Neural cell (in vitro differentiated cells): ENCODE measurements at regions not wholly inside any gene's neighbourhood (a gene's known extent, or its start where the extent isn't known, plus 50 kb on each side); places are given as distances from the start of the nearest gene placed in this dataset.

Experiments
- H2AFZ ChIP-seq: fragments of 200-600, 300-800 bp; sonication (generic), shearing (Covaris generic); 2 replicates; pipeline ENCODE4 v1.6.0; 2014; ENCODE audit warnings: low read depth, mild to moderate bottlenecking, antibody characterized with exemption, low read length, moderate library complexity
- H3F3A ChIP-seq: fragments of 200-600 bp; shearing (Covaris generic); 2 replicates; pipeline ENCODE4 v1.6.1; 2016; ENCODE audit warnings: mild to moderate bottlenecking, moderate library complexity, mixed read lengths, antibody characterized with exemption, low read length; ENCODE audit not compliant: insufficient read depth, poor library complexity, severe bottlenecking
- H3K27ac ChIP-seq: fragments of 200-600, 300-800 bp; sonication (generic), shearing (Covaris generic); 2 replicates; pipeline ENCODE4 v1.5.1; 2014; ENCODE audit warnings: mild to moderate bottlenecking, low read length, moderate library complexity
- H3K27me3 ChIP-seq: fragments of 300-800, 200-600 bp; sonication (generic), shearing (Covaris generic); 2 replicates; pipeline ENCODE4 v1.6.0; 2014; ENCODE audit warnings: mild to moderate bottlenecking, low read depth, low read length, moderate library complexity; ENCODE audit not compliant: insufficient read depth
- H3K36me3 ChIP-seq: fragments of 300-800, 200-600 bp; sonication (generic), shearing (Covaris generic); 2 replicates; pipeline ENCODE4 v1.5.1; 2014; ENCODE audit warnings: mild to moderate bottlenecking, antibody characterized with exemption, low read length, moderate library complexity; ENCODE audit not compliant: insufficient read depth
- H3K4me2 ChIP-seq: fragments of 300-800, 200-600 bp; sonication (generic), shearing (Covaris generic); 2 replicates; pipeline ENCODE4 v1.6.0; 2014; ENCODE audit warnings: mild to moderate bottlenecking, low read length
- H3K4me3 ChIP-seq: fragments of 300-800, 200-600 bp; sonication (generic), shearing (Covaris generic); 2 replicates; pipeline ENCODE4 v1.5.1; 2014; ENCODE audit warnings: mild to moderate bottlenecking, low read length, moderate library complexity
- H3K79me2 ChIP-seq: fragments of 200-600 bp; shearing (Covaris generic); replicated peaks from 2 replicates; pipeline ENCODE4 v1.6.0; 2014; ENCODE audit warnings: mild to moderate bottlenecking, low read length, moderate library complexity; ENCODE audit not compliant: insufficient read depth
- H3K9ac ChIP-seq: fragments of 300-800, 200-600 bp; sonication (generic), shearing (Covaris generic); 2 replicates; pipeline ENCODE4 v1.6.1; 2016; ENCODE audit warnings: mild to moderate bottlenecking, low read length, mixed read lengths
- H3K9me2 ChIP-seq: fragments of 200-600 bp; shearing (Covaris generic); 2 replicates; pipeline ENCODE4 v1.6.1; 2016; ENCODE audit warnings: mild to moderate bottlenecking, low read length, mixed read lengths; ENCODE audit not compliant: insufficient read depth
- H3K9me3 ChIP-seq: fragments of 200-600, 300-800 bp; sonication (generic), shearing (Covaris generic); 2 replicates; pipeline ENCODE4 v1.6.1; 2016; ENCODE audit warnings: mild to moderate bottlenecking, mixed run types, low read length, moderate library complexity, mixed read lengths
- H4K20me1 ChIP-seq: fragments of 200-600 bp; shearing (Covaris generic); 2 replicates; pipeline ENCODE4 v1.6.1; 2016; ENCODE audit warnings: mild to moderate bottlenecking, mixed run types; ENCODE audit not compliant: insufficient read depth
- CTCF ChIP-seq: fragments of 450-650 bp; IDR thresholded peaks from 2 replicates; pipeline ENCODE4 v1.5.1; 2014; ENCODE audit warnings: antibody characterized with exemption, mild to moderate bottlenecking, moderate library complexity; ENCODE audit not compliant: poor library complexity, severe bottlenecking
- EP300 ChIP-seq: fragments of 450-650 bp; conservative IDR thresholded peaks from 2 replicates; pipeline ENCODE4 v1.6.1; 2014; ENCODE audit warnings: antibody characterized with exemption, mild to moderate bottlenecking, moderate library complexity; ENCODE audit not compliant: poor library complexity, severe bottlenecking
- EZH2 ChIP-seq: fragments of 200-600, 300-800 bp; shearing (Covaris generic), sonication (generic); IDR thresholded peaks from 2 replicates; pipeline ENCODE4 v1.6.1; 2014; ENCODE audit warnings: antibody characterized with exemption, low read length, borderline replicate concordance, mild to moderate bottlenecking; ENCODE audit not compliant: insufficient read depth, poor library complexity, severe bottlenecking
- MXI1 ChIP-seq: fragments of 450-650 bp; conservative IDR thresholded peaks from 2 replicates; pipeline ENCODE4 v1.6.1; 2014; ENCODE audit warnings: antibody characterized with exemption, mild to moderate bottlenecking; ENCODE audit not compliant: poor library complexity, severe bottlenecking
- POLR2AphosphoS5 ChIP-seq: IDR thresholded peaks from 2 replicates; pipeline ENCODE4 v1.6.1; 2012
- RAD21 ChIP-seq: fragments of 450-650 bp; conservative IDR thresholded peaks from 2 replicates; pipeline ENCODE4 v1.6.1; 2014; ENCODE audit warnings: antibody characterized with exemption, mild to moderate bottlenecking, moderate library complexity
- REST ChIP-seq: IDR thresholded peaks from 2 replicates; pipeline ENCODE4 v1.6.1; 2012; ENCODE audit warnings: borderline replicate concordance
- SMC3 ChIP-seq: fragments of 450-650 bp; conservative IDR thresholded peaks from 2 replicates; pipeline ENCODE4 v1.6.1; 2014; ENCODE audit warnings: antibody characterized with exemption, mild to moderate bottlenecking, moderate library complexity; ENCODE audit not compliant: poor library complexity
- TAF1 ChIP-seq: IDR thresholded peaks from 2 replicates; pipeline ENCODE4 v1.6.1; 2012; ENCODE audit warnings: low read depth

GRCh38 chr10:94115725-94116124 lies 122.0 kb downstream of the PLCE1 start:
- no peaks in the 10 kb centered on the region for H4K20me1 ChIP-seq
- no peak overlapping the region for H3K4me3 ChIP-seq
- H3K27me3 ChIP-seq: no peaks in the 10 kb centered on the region
- no peak overlapping the region for H3K9ac ChIP-seq
- no peaks in the 10 kb centered on the region for H3K9me2 ChIP-seq
- no peak overlapping the region for H3K27ac ChIP-seq
- no peaks in the 10 kb centered on the region for H3F3A ChIP-seq
- no peak overlapping the region for H3K4me2 ChIP-seq
- no peaks in the 10 kb centered on the region for H3K36me3 ChIP-seq
- no peaks in the 10 kb centered on the region for H3K9me3 ChIP-seq
- H2AFZ ChIP-seq: no peak overlapping the region
- H3K79me2 ChIP-seq: no peaks in the 10 kb centered on the region
- TF ChIP-seq TAF1 (no peak), REST (no peak), POLR2AphosphoS5 (no peak), SMC3 (no peak), CTCF (no peak), EP300 (no peak), EZH2 (no peak), RAD21 (no peak), MXI1 (no peak)

GRCh38 chr10:94116848-94117247 lies 123.1 kb downstream of the PLCE1 start:
- H3K9ac ChIP-seq: no peak overlapping the region
- no peaks in the 10 kb centered on the region for H3K79me2 ChIP-seq
- TF ChIP-seq RAD21 (no peak), CTCF (no peak), TAF1 (no peak), POLR2AphosphoS5 (no peak), SMC3 (no peak), EZH2 (no peak), MXI1 (no peak), REST (no peak), EP300 (no peak)
- H3K4me3 ChIP-seq: no peak overlapping the region
- no peaks in the 10 kb centered on the region for H3K9me2 ChIP-seq
- H3K4me2 ChIP-seq: no peak overlapping the region
- no peaks in the 10 kb centered on the region for H3F3A ChIP-seq
- no peak overlapping the region for H2AFZ ChIP-seq
- H3K27ac ChIP-seq: no peak overlapping the region
- no peaks in the 10 kb centered on the region for H4K20me1 ChIP-seq
- H3K9me3 ChIP-seq: no peaks in the 10 kb centered on the region
- H3K27me3 ChIP-seq: no peaks in the 10 kb centered on the region
- no peaks in the 10 kb centered on the region for H3K36me3 ChIP-seq
